ENCODE measurements at regions not wholly inside any gene's neighbourhood (a gene's known extent, or its start where the extent isn't known, plus 50 kb on each side); places are given as distances from the start of the nearest gene placed in this dataset.

- H3K4me1 ChIP-seq (ENCODE audit: control insufficient read depth, extremely low read depth, insufficient read depth, low read length) = no peaks in the 10 kb centered on the region
- H3K4me2 ChIP-seq (ENCODE audit: control insufficient read depth, extremely low read depth, insufficient read depth, low read depth, low read length) = no peak overlapping the region
- H3K9ac ChIP-seq (ENCODE audit: control insufficient read depth, extremely low read depth, insufficient read depth, low read length) = no peak overlapping the region
- dilution Hi-C loops (cut with MboI; ENCODE audit: extremely low pct_ligation_motif_present, low sequenced_read_pairs) = no loop called here
- no peaks in the 10 kb centered on the region for H4K20me1 ChIP-seq (ENCODE audit: control insufficient read depth, extremely low read depth, insufficient read depth, low read length)
- DNase-seq (ENCODE audit: low read depth, low spot score) = no peak
- H3K27ac ChIP-seq (ENCODE audit: control insufficient read depth, insufficient read depth, low read length) = no peak overlapping the region
- no peak overlapping the region for H2AFZ ChIP-seq (ENCODE audit: control insufficient read depth, low read length)
- no peaks in the 10 kb centered on the region for H3K79me2 ChIP-seq (ENCODE audit: control insufficient read depth, insufficient read depth, low read length)
- no peaks in the 10 kb centered on the region for H3K9me1 ChIP-seq (ENCODE audit: control insufficient read depth, extremely low read depth, insufficient read depth, low read length)
- no peak overlapping the region for H3K4me3 ChIP-seq (ENCODE audit: control insufficient read depth in 2 of 3, extremely low read depth in 1 of 3, insufficient read depth in 2 of 3, low read depth in 1 of 3, low read length in 3 of 3)
- peaks cover 5% of the 10 kb centered on the region for H3K27me3 ChIP-seq (ENCODE audit: control insufficient read depth, extremely low read depth, insufficient read depth, low read length)
- H3K9me3 ChIP-seq (ENCODE audit: control insufficient read depth, low read depth, low read length) = no peaks in the 10 kb centered on the region
- FAIRE-seq = no peak
- TF ChIP-seq CTCF (optimal IDR thresholded peaks at IDR 0.05 in 1 of 3, IDR thresholded peaks at IDR 0.05 in 1 of 3, conservative IDR thresholded peaks at IDR 0.05 in 1 of 3; ENCODE audit: extremely low read depth in 1 of 3, insufficient read depth in 2 of 3, low read length in 3 of 3) (no peak), EZH2 (IDR thresholded peaks at IDR 0.05; ENCODE audit: low read length) (no peak)
- H3K36me3 ChIP-seq (ENCODE audit: control insufficient read depth in 2 of 2, extremely low read depth in 1 of 2, insufficient read depth in 2 of 2, low read length in 2 of 2) = no peaks in the 10 kb centered on the region
These were observed 152.0 kb upstream of the SV2C start for GRCh38 chr5:75931175-75931574.

- H3K27me3 ChIP-seq (ENCODE audit: control insufficient read depth, extremely low read depth, insufficient read depth, low read length) = peaks cover 5% of the 10 kb centered on the region
- H3K9me1 ChIP-seq (ENCODE audit: control insufficient read depth, extremely low read depth, insufficient read depth, low read length) = no peaks in the 10 kb centered on the region
- no peak overlapping the region for H3K27ac ChIP-seq (ENCODE audit: control insufficient read depth, insufficient read depth, low read length)
- no peaks in the 10 kb centered on the region for H3K9me3 ChIP-seq (ENCODE audit: control insufficient read depth, low read depth, low read length)
- H4K20me1 ChIP-seq (ENCODE audit: control insufficient read depth, extremely low read depth, insufficient read depth, low read length) = no peaks in the 10 kb centered on the region
- H3K4me1 ChIP-seq (ENCODE audit: control insufficient read depth, extremely low read depth, insufficient read depth, low read length) = no peaks in the 10 kb centered on the region
- H3K79me2 ChIP-seq (ENCODE audit: control insufficient read depth, insufficient read depth, low read length) = no peaks in the 10 kb centered on the region
- FAIRE-seq (no peak), DNase-seq (ENCODE audit: low read depth, low spot score) (no peak)
- H3K9ac ChIP-seq (ENCODE audit: control insufficient read depth, extremely low read depth, insufficient read depth, low read length) = no peak overlapping the region
- H2AFZ ChIP-seq (ENCODE audit: control insufficient read depth, low read length) = no peak overlapping the region
- H3K4me3 ChIP-seq (ENCODE audit: control insufficient read depth in 2 of 3, extremely low read depth in 1 of 3, insufficient read depth in 2 of 3, low read depth in 1 of 3, low read length in 3 of 3) = no peak overlapping the region
- H3K4me2 ChIP-seq (ENCODE audit: control insufficient read depth, extremely low read depth, insufficient read depth, low read depth, low read length) = no peak overlapping the region
- no peaks in the 10 kb centered on the region for H3K36me3 ChIP-seq (ENCODE audit: control insufficient read depth in 2 of 2, extremely low read depth in 1 of 2, insufficient read depth in 2 of 2, low read length in 2 of 2)
- dilution Hi-C loops (cut with MboI; ENCODE audit: extremely low pct_ligation_motif_present, low sequenced_read_pairs) = no loop called here
- TF ChIP-seq EZH2 (IDR thresholded peaks at IDR 0.05; ENCODE audit: low read length) (no peak), CTCF (optimal IDR thresholded peaks at IDR 0.05 in 1 of 3, IDR thresholded peaks at IDR 0.05 in 1 of 3, conservative IDR thresholded peaks at IDR 0.05 in 1 of 3; ENCODE audit: extremely low read depth in 1 of 3, insufficient read depth in 2 of 3, low read length in 3 of 3) (no peak)
These were observed 154.2 kb upstream of the SV2C start for GRCh38 chr5:75928992-75929391.

Data from keratinocyte (primary cell).